IPS-NIHi7 (cell line): ENCODE measurements at regions not wholly inside any gene's neighbourhood (a gene's known extent, or its start where the extent isn't known, plus 50 kb on each side); places are given as distances from the start of the nearest gene placed in this dataset.

ENCODE experiments used
- DNase-seq: peaks from one replicate; pipeline ENCODE4 v3.0.0; 2012; ENCODE audit warnings: mixed read lengths; ENCODE audit errors: extremely low spot score

DNA sequence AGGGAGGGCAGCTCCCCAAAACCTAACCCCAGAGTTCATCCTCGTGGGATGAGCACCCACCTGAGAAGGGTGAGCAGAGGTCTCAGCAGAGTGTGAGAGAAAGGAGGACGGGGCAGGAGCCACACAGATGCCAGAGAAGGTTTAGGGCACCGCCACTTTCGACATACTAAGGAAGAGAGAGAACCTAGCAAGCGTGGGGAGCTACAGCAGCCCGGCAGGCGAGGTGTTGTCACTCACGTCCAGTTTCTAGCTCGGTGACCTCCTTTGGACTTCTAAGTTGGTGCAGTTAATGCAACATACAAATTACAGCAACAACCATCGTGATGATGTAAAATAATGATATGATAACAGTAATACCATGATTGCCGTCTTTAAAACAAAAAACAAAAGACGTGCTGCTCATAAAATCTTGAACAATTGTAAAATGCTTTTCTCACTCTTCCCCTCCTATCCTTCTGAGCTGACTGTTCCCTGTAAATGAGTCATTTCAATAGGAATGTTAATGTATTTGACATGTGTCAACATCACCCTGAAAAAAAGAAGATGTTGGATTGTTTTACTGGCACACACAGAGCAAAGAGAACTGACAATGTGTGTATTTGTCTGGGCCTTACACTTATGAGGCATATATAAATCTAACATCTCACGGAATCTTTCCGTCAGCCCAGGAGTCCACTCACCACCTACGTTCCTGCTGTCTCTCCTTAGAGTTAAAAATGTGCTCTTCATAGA lies 158.2 kb upstream of the MAF start:
- no peak for DNase-seq

DNA sequence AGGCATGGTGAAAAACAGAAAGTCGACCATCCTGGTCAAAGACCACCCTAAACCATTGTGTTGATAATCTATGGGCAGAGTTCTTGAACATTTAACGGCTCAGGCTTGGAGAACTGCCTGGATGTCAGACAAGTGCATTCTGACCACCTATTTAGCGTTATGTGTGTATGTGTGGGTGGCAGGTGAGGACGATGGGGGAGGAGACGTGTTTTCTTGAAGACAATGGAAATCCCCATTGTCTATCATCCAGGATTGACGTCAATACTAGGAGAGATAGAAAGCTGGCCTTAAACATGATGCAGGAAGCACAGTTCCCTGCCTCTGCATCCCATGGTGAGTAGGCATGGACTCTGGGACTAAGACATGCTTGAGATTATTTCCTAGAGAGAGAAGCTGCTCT lies 157.4 kb upstream of the MAF start:
- DNase-seq = no peak

DNA sequence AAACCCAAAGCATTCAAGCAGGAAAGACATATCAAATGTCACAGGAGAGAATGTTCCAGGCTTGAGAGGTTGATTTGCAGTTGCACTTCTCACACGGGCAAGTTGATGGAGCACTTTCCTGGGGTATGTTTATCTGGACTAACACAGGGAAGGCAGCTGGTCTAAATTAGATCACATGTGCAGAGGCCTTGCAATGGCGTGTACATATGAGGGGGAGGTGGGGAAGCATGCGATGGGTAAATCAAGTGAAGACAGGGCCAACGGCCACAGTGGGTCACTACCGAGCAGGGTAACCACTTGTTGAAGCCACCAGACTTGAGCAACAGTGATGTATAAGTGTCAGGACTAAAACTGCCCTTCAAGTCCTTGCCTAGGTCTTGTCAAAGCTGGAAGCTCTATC lies 156.6 kb upstream of the MAF start:
- no peak for DNase-seq

DNA sequence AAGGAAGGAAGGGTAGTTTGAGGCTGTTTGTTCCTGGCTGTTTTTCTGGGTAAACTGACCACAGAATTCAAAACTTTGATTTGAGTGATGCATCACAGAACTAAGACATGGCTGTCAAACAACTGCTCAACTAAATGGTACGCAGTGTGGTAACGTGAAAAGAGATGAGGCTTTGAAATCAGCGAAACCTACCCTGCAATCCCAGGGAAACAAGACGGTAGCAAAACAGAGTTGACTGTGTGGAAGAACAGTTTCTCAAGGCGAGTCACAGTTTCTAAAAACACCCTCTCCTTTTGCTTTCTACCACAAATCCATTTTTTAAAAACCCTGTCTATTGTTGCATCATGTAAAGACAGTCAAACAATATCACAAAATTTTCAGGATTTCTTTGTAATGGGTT lies 156.0 kb upstream of the MAF start:
- DNase-seq = no peak

DNA sequence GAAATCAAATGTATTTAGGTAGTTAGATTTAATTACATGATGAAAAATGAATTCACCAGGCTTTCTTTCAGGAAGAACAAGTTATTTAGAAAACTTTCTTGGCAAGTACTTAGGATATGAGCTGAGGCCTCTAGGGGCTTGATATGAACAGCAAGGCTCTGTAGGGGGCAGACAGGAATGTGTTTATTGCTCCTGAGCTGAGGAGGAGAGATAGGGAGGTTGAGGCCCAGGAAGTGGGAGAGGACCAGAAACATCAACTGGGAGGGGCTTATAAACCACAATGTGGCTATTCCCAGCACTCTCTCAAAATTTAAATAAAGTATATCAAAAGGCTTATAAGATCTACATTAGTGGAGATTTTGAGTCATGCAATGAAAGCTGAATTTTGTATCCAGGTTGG lies 154.0 kb upstream of the MAF start:
- DNase-seq = no peak

DNA sequence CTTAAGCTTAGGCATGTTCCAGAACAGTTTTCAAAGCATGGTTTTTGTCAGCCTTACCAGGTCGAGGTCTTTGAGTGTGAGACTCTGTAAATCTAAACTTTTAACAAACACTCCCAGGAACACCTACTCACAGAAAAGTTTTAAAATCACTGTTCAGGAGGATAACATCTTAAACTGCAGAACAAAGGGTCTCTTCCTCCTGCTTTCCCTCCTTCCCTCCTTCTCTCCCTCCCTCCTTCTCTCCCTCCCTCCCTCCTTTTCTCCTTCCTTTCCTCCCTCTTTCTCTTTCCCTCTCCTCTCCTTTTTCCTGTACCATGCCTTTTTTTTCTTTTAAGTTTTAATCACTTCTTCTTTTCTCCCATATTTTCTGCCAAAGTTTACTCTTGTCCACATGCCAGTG lies 153.5 kb upstream of the MAF start:
- no peak for DNase-seq

DNA sequence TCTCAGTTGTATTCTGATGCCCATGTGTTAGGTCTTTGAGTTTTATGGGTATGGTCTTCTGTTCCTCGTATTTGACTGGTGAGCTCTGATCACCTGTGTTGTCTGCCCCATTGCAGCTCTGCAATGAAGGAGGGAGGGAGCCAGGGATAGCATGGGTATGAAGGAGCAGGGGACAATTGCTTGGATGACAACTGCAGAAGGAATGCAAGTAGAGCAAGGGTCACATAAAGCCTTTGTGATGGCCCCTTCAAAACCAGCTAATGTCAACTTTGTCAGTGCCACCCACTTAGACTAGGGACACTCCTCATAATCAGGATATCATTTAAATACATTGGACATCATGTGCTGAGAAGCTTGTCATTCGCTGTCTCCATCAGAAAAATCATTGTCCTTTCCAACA lies 152.7 kb upstream of the MAF start:
- DNase-seq = no peak

DNA sequence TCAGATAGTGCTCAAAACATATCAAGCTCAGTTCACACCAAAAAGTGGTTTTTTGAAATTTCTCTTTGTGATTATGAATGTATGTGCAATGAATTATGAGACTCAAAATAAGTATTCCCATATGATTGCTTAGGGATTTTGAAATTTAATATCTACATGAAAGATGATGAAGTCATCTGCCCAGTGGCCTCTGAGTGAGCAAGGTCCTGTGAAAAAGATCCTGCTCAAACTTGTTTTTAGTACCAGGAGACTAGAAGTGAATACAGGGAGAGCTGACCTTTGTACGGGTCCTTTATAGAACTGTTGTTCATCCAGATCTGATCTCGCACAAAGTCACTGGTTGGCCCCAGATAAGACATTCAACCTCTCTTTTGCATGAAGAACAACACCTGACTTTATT lies 151.9 kb upstream of the MAF start:
- no peak for DNase-seq

DNA sequence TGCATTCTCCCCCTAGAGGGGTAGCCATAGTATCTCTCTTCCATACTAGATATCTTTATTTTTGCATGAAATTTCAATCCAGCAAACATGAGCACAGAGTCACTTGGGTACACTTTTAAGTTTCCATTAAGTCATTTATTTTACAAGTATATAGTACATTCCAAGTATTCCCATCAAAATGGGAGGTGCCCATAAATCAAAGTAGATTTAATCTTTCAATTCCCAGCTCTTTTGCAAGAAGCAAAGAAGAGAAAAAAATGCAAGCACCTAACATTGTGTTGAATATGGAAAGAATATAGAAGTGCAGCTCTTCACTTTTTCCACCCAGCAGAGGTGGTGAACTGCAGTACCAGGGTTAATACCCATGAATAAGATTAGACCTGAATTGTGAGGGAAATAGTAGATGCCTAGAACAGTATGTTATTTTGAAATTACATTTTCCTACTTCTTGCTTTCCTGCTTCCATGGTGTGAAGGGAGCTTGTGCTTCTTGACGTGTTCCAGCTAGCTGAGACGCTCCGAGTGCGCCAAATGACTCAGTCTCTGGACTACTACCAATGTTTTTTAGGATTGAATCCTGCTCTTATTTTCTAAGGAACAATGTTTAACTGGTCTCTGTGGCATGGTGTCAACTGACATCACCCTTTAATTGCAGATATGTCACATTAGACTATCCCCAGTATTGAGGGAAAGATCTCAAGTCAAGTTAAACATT lies 151.1 kb upstream of the MAF start:
- no peak for DNase-seq

DNA sequence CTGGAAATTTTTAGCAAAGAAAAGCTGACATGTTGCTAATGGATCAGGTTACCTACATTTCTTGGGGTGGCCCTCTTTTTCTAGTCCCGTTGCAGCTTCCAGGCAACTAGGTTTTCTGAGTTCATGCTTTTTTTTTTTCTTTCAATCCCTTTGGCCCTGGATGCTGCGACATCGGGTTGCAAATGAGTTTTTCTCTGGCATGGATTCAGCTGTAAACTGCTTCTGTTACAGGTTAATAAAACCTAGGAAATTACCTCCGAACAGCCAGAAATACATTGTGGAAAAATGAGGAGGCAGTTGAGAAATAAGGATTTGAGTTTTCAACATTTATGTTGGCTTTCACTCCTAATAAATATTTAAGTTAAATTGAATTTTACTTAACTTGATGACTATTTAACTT lies 149.8 kb upstream of the MAF start:
- DNase-seq = no peak

DNA sequence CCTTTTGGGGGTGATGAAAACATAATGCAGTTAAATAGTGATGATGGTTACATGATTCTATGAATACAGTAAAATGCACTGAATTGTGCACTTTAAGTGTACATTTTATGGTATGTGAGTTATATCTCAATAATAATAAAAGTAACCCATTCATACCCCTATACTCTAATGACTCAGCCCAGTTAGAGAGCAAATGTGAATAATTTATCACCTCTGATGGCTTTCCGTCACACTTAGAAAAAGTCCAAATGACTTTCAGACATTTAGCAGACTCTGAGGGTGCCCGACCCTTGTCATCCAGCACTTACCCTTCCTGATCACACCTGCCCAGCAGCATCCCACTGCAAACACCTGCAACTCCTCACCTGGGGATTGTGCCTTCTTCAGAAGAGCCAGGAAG lies 148.1 kb upstream of the MAF start:
- no peak for DNase-seq

DNA sequence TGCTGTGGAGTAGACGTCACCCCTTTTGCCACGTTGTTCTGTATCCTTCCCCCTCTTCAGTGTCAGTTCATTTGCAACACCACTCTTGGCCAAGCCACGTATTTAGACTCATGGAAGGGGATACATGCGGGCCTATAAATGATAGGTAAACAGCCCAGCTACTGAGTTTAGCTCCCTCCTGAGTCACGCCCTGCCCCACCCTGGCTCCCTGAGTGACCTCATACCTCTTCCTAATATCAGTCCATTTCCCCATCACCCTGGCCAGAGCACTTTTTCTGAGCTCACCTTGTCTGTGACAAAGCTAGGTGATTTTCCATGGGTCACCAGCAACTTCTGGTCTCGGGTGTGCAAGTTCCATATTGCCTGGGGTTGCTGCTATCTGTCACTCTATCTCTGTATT lies 147.2 kb upstream of the MAF start:
- DNase-seq = no peak

DNA sequence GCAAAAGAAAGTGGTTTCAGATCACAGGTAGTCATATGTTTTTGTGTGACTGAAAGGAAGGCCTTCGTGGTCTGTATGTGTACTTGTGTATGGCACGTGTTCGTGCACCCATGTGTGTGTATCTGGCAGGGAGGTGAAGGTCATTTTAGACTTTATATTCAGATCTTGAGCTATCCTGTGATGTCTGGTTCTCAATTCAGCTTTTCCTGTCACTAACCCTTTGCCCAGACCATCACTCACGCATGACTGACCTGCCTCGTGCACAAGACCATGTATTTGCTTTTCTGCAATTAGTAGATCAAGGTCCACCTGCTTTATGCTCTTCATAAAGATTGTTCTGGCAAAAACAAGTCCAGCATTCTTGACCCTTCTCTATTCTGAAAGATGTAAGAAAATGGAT lies 139.7 kb upstream of the MAF start:
- no peak for DNase-seq

DNA sequence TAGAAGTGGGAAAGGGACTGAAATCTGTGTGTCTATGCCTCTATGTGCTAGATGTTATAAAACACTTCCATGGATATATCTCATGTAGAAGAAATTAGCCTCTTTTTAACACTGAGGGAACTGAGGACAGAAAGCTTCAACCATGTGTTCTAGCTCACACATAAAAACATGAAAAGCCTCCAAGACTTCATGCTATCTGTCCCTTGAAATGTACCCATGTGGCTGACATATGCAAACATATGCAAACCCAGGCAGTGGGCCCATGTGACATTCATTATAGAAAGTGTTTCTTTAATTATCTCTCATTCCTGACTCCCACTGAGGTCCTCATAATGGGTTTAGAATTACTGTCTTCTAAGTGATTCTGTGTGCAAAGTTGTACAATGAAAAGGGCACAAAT lies 134.7 kb upstream of the MAF start:
- no peak for DNase-seq

DNA sequence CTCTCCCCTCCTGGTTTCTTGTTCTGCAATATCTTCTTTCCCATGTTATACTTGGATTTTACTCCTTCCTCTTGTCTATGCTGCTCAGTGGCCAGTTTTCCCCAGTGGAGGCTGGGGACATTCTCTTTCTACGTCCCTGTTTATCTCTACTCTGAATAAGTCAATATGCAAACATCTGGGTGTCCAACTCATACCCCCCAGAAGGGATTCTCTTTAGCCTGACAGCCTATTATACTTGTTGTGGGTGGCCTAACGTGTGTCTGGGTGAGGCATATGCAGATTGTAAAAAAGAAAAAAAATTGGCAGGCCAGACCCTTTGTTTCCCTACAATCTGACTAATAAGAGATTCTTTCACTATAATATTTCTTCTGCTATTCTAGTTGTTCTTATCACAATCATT lies 134.2 kb upstream of the MAF start:
- no peak for DNase-seq

DNA sequence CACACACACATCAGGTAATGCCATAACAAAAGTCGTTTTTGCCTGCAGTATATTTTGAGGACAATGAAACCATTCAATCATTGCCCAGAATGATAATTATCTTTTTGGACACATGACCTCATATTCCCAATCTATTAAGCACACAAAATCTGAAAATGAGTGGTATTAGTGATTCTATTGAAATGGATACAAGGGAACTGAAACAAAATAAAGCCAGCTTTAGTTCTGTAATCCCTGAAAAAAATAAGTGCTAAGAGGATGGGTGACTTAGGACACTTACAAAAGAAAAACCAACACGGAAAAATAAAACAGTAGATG lies 128.3 kb upstream of the MAF start:
- DNase-seq = no peak

DNA sequence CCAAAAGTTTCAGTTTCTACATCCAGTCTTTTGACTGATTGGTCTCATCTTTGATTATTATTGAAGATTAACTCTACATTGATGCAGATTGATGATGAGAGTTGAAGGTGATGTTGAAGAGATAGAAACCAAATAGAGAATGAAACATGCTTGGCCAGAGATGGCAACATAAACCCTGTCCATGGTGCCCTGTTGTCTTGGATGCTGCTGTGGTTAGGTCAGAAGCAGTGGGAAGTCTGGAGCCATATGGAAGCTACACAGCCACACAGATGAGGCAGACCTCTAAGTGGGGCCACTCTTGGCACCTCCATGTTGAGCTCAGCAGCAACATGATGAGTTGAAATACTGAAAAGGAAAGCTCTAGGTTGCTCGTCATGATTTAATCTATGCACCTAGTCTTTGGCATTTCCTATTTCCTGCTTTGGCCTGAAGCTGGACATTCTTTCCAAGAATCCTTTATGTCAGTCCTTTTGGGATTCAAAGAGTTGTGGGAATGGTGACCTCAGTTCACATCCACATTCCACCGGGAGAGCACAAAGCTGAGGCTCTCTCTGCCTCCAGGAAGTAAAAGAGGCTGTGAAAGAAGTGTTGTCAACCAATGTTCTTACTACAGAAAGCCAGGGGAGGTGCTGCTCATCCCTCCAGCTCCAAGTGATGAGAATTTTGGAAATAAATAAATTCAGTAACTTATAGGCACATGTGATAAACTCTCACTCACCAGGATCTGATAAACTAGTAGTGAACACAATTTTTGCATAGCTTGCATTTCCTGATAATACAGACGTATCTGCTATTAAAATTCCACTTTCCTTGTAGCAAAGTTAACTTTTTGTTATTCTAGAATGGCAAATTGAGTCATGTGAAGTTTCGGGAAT lies 127.7 kb upstream of the MAF start:
- DNase-seq = no peak

DNA sequence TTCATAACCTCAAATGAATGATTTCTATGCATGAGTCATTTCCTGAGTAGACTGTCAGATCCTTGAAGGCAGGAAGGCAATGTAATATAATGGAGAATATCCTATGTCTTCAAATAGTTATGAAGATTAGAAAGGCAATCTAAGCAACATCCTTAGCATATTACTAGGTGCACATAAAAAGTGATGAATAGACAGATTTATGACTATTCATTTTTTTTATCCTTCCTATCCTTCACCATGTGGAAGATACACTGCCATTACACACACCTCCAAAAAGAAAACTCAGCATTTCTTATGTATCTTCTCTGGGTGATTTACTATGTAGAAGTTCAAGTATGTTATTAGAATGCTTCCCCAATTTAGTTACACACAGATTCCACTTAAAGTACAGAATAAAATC lies 126.4 kb upstream of the MAF start:
- no peak for DNase-seq

DNA sequence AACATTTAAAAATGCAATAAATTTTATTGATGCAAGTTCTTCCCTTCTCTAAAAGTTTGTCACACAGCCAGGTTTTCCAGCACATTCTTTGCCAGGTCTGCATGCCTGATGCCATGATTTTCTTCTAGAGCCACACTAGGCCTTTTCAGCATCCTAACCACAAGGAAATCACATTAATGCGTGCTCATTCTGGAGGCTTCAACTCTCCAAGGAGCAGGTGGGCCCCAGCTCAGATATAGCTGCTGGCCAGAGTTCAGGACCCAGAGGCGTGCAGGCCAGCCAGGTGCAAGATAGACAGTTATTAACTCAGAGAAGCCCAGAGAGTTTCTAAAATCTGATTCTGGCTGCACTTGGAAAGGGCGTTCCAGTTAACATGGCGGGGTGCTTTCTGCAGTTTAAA lies 124.5 kb upstream of the MAF start:
- DNase-seq = no peak

DNA sequence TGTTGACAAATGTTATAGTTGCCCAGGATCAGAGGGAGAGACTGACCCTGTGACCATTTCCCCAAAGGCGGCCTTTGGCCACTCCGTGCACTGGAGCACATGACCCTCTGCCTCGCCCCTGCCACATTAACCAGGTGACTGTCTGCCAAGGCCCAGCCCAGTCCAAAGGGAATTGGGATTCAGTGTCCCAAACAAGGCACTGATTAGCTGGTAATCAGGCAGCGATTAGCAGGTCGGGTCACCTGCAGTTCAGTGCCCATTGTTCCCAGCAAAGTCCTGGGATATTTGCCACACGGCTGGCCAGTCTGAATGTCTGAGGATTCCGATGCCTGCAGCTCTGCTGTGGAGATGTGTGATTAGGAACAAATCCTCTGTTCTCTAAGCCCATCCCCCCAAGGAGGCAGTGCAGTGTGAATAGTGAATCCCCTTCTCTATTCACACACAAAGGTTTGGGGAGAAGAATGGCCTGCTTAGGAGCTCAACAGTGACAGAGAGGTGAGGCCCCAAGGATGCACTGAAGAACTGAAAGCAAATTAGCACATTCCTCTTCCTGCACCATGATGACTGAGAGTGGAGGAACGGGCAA lies 123.1 kb upstream of the MAF start:
- peak; percentile 15 for DNase-seq

DNA sequence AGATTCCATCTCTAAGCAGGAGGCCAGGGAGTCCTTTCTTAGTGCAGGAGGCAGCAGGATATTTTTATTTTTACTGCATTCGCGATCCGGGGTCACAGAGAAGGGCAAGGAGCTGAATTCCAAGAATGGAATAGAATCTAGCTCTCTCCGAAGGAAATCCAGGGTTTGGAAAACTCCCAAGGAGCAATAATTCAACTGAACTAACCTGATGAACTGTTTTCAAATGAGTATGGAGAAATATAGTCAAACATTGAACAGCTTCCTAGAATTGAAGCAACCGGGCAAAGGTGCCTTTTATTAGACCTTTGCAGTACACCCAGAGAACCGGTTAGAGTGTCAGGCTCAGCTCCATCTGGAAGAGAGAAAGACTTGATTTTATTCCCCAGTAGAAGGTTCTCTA lies 120.7 kb upstream of the MAF start:
- DNase-seq = no peak

DNA sequence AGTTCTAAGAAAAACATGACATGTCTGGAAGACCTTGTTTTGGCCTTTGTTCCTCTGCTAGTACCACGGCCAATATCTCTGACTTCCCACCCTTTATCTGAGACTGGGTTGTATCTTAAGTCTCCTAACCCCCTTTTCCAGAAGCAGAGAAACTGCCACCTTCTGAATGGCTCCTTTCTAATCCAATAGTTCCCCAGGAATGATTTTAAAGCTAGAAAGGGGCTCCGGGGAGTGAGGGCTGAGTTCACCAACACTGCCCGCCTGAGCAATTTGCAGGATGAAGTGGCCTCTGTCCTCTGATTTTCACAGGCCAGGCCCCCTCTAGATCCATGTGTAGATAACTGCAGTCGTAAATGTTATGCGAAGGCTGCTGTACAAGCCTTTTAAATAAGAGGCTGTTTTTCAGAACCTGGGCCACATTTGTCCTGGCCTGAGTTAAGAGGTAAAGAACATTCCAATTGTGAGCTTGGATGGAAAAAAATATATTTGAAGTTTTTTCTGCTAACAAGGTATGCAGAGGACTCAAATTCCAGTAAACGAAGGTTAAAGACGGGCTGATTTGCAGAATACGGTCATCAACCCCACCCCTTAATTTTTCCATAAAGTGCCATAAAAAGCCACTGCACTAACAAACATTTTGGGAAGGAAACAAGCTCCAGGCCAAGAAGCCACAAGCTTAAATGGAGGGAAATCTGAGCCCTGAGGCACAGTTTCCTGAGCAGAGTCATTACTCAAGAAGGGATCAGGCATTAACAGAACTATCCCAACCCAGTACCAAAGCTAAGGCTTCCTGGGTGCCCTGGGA lies 117.0 kb upstream of the MAF start:
- no peak for DNase-seq
